Embryonic facial prominence (tissue), 1 donor: ENCODE measurements at regions not wholly inside any gene's neighbourhood (a gene's known extent, or its start where the extent isn't known, plus 50 kb on each side); places are given as distances from the start of the nearest gene placed in this dataset.

Experiments
- DNase-seq: peaks from one replicate; pipeline ENCODE4 v3.0.0-alpha.2; 2016; ENCODE audit errors: extremely low spot score

GRCh38 chr21:16900685-16901084 lies 612.2 kb upstream of the CXADR start:
- no peak for DNase-seq

- DNase-seq = no peak
These were observed 604.8 kb upstream of the CXADR start for GRCh38 chr21:16908077-16908476.

GRCh38 chr21:16910435-16911165 lies 602.2 kb upstream of the CXADR start:
- no peak for DNase-seq

GRCh38 chr21:16911166-16911607 lies 601.7 kb upstream of the CXADR start:
- DNase-seq = no peak

- no peak for DNase-seq
These were observed 600.8 kb upstream of the CXADR start for GRCh38 chr21:16912075-16912474.

GRCh38 chr21:16913010-16913409 lies 599.8 kb upstream of the CXADR start:
- DNase-seq = no peak

- DNase-seq = no peak
These were observed 584.4 kb upstream of the CXADR start for GRCh38 chr21:16928439-16928838.

- DNase-seq = no peak
These were observed 580.5 kb upstream of the CXADR start for GRCh38 chr21:16932314-16932713.

- no peak for DNase-seq
These were observed 570.1 kb upstream of the CXADR start for GRCh38 chr21:16942703-16943102.

GRCh38 chr21:16943231-16943630 lies 569.6 kb upstream of the CXADR start:
- DNase-seq = no peak

GRCh38 chr21:16945580-16945979 lies 567.3 kb upstream of the CXADR start:
- no peak for DNase-seq

GRCh38 chr21:16956824-16957223 lies 556.0 kb upstream of the CXADR start:
- DNase-seq = no peak

GRCh38 chr21:16965424-16965823 lies 547.4 kb upstream of the CXADR start:
- DNase-seq = no peak

- DNase-seq = no peak
These were observed 544.4 kb upstream of the CXADR start for GRCh38 chr21:16968436-16968835.

GRCh38 chr21:16969636-16970035 lies 543.2 kb upstream of the CXADR start:
- no peak for DNase-seq

- no peak for DNase-seq
These were observed 538.8 kb upstream of the CXADR start for GRCh38 chr21:16974060-16974459.

GRCh38 chr21:16976193-16976592 lies 536.6 kb upstream of the CXADR start:
- no peak for DNase-seq

GRCh38 chr21:16978309-16978895 lies 534.4 kb upstream of the CXADR start:
- no peak for DNase-seq

GRCh38 chr21:16979574-16979973 lies 533.3 kb upstream of the CXADR start:
- DNase-seq = no peak

GRCh38 chr21:16983420-16983819 lies 529.4 kb upstream of the CXADR start:
- no peak for DNase-seq

- no peak for DNase-seq
These were observed 520.4 kb upstream of the CXADR start for GRCh38 chr21:16992448-16992847.

GRCh38 chr21:16993416-16994038 lies 519.3 kb upstream of the CXADR start:
- no peak for DNase-seq

GRCh38 chr21:17002594-17003257 lies 510.1 kb upstream of the CXADR start:
- DNase-seq = no peak
